ENCODE measurements at regions not wholly inside any gene's neighbourhood (a gene's known extent, or its start where the extent isn't known, plus 50 kb on each side); places are given as distances from the start of the nearest gene placed in this dataset.

- Mint-ChIP-seq H3K27ac (no peak overlapping the region), H3K9me3 (ENCODE audit: insufficient read depth) (no peaks in the 10 kb centered on the region), H3K27me3 (no peaks in the 10 kb centered on the region), H3K4me1 (no peaks in the 10 kb centered on the region), H3K4me3 (no peak overlapping the region)
- H3K27me3 ChIP-seq (replicated peaks in 1 of 4; ENCODE audit: control extremely low read depth in 1 of 4, control insufficient read depth in 3 of 4, insufficient read depth in 4 of 4, low read length in 3 of 4), result no peaks in the 10 kb centered on the region
- TF ChIP-seq EZH2 (IDR thresholded peaks at IDR 0.05; ENCODE audit: borderline replicate concordance, insufficient read depth, low read depth, low read length, poor library complexity, severe bottlenecking), result no peak
- no peak for TF ChIP-seq CTCF (IDR thresholded peaks at IDR 0.05)
- H3K4me3 ChIP-seq (ENCODE audit: control extremely low read depth in 1 of 5, extremely low read depth in 1 of 5, insufficient read depth in 1 of 5, low read depth in 2 of 5, low read length in 4 of 5), result no peak overlapping the region
- CTCF ChIA-PET, result no interaction called here
- no CpG with 5 or more reads among the region's 1 CpG for WGBS (ENCODE audit: insufficient coverage)
- H3K4me2 ChIP-seq (replicated peaks; ENCODE audit: low read depth, low read length, poor library complexity, severe bottlenecking), result no peak overlapping the region
- intact Hi-C loops (cut with micrococcal nuclease), result no loop called here
- no peak overlapping the region for H3K27ac ChIP-seq (ENCODE audit: low read length in 2 of 2)
- H4K20me1 ChIP-seq (ENCODE audit: control insufficient read depth, insufficient read depth, low read length, poor library complexity, severe bottlenecking), result no peaks in the 10 kb centered on the region
- H3K4me1 ChIP-seq (ENCODE audit: control insufficient read depth in 2 of 2, insufficient read depth in 2 of 2, low read length in 2 of 2), result no peaks in the 10 kb centered on the region
- H3K79me2 ChIP-seq (ENCODE audit: control insufficient read depth, insufficient read depth, low read length), result no peaks in the 10 kb centered on the region
- no peak overlapping the region for H2AFZ ChIP-seq (ENCODE audit: insufficient read depth, low read depth, low read length, poor library complexity, severe bottlenecking)
- POLR2A ChIA-PET, result no interaction called here
- ATAC-seq (ENCODE audit: low read depth), result no peak
- H3K9ac ChIP-seq (ENCODE audit: low read length), result no peak overlapping the region
- H3K9me3 ChIP-seq (ENCODE audit: control extremely low read depth in 1 of 3, control insufficient read depth in 2 of 3, insufficient read depth in 1 of 3, low read length in 2 of 3), result no peaks in the 10 kb centered on the region
- no peaks in the 10 kb centered on the region for H3K36me3 ChIP-seq (replicated peaks in 1 of 2; ENCODE audit: control extremely low read depth in 1 of 2, control insufficient read depth in 1 of 2, extremely low read depth in 1 of 2, insufficient read depth in 2 of 2, low read length in 1 of 2)
- no peak for DNase-seq
Observed at GRCh38 chrX:129115104-129115503, 408.2 kb downstream of the SMARCA1 start.

- intact Hi-C loops (cut with micrococcal nuclease), result no loop called here
- ChIA-PET POLR2A (no interaction called here), CTCF (no interaction called here)
- H2AFZ ChIP-seq (ENCODE audit: insufficient read depth, low read depth, low read length, poor library complexity, severe bottlenecking), result no peak overlapping the region
- H3K27ac ChIP-seq (ENCODE audit: low read length in 2 of 2), result no peak overlapping the region
- H3K36me3 ChIP-seq (replicated peaks in 1 of 2; ENCODE audit: control extremely low read depth in 1 of 2, control insufficient read depth in 1 of 2, extremely low read depth in 1 of 2, insufficient read depth in 2 of 2, low read length in 1 of 2), result no peaks in the 10 kb centered on the region
- H3K4me1 ChIP-seq (ENCODE audit: control insufficient read depth in 2 of 2, insufficient read depth in 2 of 2, low read length in 2 of 2), result no peaks in the 10 kb centered on the region
- no peak for DNase-seq
- 86% methylated on average over 4 of the region's 15 CpGs for WGBS (ENCODE audit: insufficient coverage)
- ATAC-seq (ENCODE audit: low read depth), result no peak
- H3K4me2 ChIP-seq (replicated peaks; ENCODE audit: low read depth, low read length, poor library complexity, severe bottlenecking), result no peak overlapping the region
- H3K9me3 ChIP-seq (ENCODE audit: control extremely low read depth in 1 of 3, control insufficient read depth in 2 of 3, insufficient read depth in 1 of 3, low read length in 2 of 3), result no peaks in the 10 kb centered on the region
- no peaks in the 10 kb centered on the region for H4K20me1 ChIP-seq (ENCODE audit: control insufficient read depth, insufficient read depth, low read length, poor library complexity, severe bottlenecking)
- no peak overlapping the region for H3K4me3 ChIP-seq (ENCODE audit: control extremely low read depth in 1 of 5, extremely low read depth in 1 of 5, insufficient read depth in 1 of 5, low read depth in 2 of 5, low read length in 4 of 5)
- no peak overlapping the region for H3K27ac Mint-ChIP-seq
- H3K4me3 Mint-ChIP-seq, result no peak overlapping the region
- H3K27me3 ChIP-seq (replicated peaks in 1 of 4; ENCODE audit: control extremely low read depth in 1 of 4, control insufficient read depth in 3 of 4, insufficient read depth in 4 of 4, low read length in 3 of 4), result no peaks in the 10 kb centered on the region
- no peak overlapping the region for H3K9ac ChIP-seq (ENCODE audit: low read length)
- TF ChIP-seq CTCF (IDR thresholded peaks at IDR 0.05), result no peak
- TF ChIP-seq EZH2 (IDR thresholded peaks at IDR 0.05; ENCODE audit: borderline replicate concordance, insufficient read depth, low read depth, low read length, poor library complexity, severe bottlenecking), result no peak
- no peaks in the 10 kb centered on the region for H3K79me2 ChIP-seq (ENCODE audit: control insufficient read depth, insufficient read depth, low read length)
- H3K9me3 Mint-ChIP-seq (ENCODE audit: insufficient read depth), result no peaks in the 10 kb centered on the region
- no peaks in the 10 kb centered on the region for H3K27me3 Mint-ChIP-seq
- H3K4me1 Mint-ChIP-seq, result no peaks in the 10 kb centered on the region
Observed at GRCh38 chrX:129111081-129111798, 412.1 kb downstream of the SMARCA1 start.
